PFSK-1 (cell line): ENCODE measurements at regions not wholly inside any gene's neighbourhood (a gene's known extent, or its start where the extent isn't known, plus 50 kb on each side); places are given as distances from the start of the nearest gene placed in this dataset.

Source experiments
- FOXP2 ChIP-seq: optimal IDR thresholded peaks from 2 replicates; pipeline ENCODE3; 2011; ENCODE audit warnings: borderline replicate concordance, control low read depth, inconsistent platforms; ENCODE audit not compliant: insufficient read depth; ENCODE audit errors: extremely low read length, extremely low read depth
- POLR2AphosphoS5 ChIP-seq: IDR thresholded peaks from 2 replicates; pipeline ENCODE4 v1.6.1; 2012; ENCODE audit warnings: low read depth, mild to moderate bottlenecking, control low read depth, low read length, moderate library complexity
- SIN3A ChIP-seq: IDR thresholded peaks from 2 replicates; pipeline ENCODE4 v1.6.1; 2012; ENCODE audit warnings: mild to moderate bottlenecking, low read length, moderate library complexity, borderline replicate concordance; ENCODE audit not compliant: insufficient read depth
- TAF1 ChIP-seq: IDR thresholded peaks from 2 replicates; pipeline ENCODE4 v1.6.1; 2012; ENCODE audit warnings: low read length, control low read depth, borderline replicate concordance; ENCODE audit not compliant: insufficient read depth
- TF ChIP-seq, protein P1 (sequence below), 2 experiments: IDR thresholded peaks; 2 replicates each; pipeline versions ENCODE4 v1.6.1 to v1.8.0; 2011 to 2012; ENCODE audit warnings: low read depth in 2 of 2, low read length in 2 of 2, control low read depth in 1 of 2, inconsistent platforms in 1 of 2, mild to moderate bottlenecking in 1 of 2, moderate library complexity in 1 of 2; ENCODE audit not compliant: insufficient read depth in 1 of 2

DNA sequence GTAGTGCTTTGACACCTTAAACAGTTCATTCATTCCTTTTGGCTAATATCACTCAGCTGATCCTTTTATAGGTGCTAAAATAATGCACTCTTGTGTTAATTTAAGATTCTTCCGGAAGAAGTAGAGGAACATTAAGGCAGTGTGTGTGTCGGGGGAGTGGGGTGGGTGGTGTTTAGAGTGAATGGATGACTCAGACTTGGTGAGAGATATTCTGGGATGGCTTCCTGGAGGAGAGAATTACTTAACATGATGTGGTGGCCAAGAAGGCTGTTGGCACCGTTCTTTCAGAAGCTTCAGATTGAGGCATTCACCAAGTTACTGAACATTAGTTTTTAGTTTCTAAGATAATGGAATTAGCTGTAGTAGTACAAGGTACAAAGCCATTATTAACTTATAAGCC, 125.6 kb upstream of the ROPN1 start:
- no peak for TF ChIP-seq POLR2AphosphoS5
- TF ChIP-seq TAF1 = no peak
- TF ChIP-seq SIN3A = no peak

DNA sequence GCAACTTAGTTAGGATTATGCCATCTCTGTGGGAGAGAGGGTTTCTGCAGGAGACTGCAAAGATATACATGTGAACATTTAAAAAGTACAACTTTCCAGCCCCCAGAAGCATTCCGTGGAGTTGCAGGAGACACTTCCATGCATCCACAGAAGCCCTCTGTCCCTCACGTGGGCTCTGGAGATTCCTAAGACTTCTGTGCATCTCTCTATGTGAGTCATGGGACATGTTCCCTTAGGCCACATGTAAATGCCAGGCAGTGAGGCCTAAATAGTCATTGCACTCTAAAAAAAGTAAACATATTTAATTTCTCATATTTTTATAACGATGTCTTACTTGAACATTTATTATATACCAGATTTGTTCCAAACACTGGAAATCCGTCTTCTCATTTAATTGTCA, 126.5 kb upstream of the ROPN1 start:
- TF ChIP-seq SIN3A = no peak
- TF ChIP-seq TAF1 = no peak
- TF ChIP-seq, protein P1, sequence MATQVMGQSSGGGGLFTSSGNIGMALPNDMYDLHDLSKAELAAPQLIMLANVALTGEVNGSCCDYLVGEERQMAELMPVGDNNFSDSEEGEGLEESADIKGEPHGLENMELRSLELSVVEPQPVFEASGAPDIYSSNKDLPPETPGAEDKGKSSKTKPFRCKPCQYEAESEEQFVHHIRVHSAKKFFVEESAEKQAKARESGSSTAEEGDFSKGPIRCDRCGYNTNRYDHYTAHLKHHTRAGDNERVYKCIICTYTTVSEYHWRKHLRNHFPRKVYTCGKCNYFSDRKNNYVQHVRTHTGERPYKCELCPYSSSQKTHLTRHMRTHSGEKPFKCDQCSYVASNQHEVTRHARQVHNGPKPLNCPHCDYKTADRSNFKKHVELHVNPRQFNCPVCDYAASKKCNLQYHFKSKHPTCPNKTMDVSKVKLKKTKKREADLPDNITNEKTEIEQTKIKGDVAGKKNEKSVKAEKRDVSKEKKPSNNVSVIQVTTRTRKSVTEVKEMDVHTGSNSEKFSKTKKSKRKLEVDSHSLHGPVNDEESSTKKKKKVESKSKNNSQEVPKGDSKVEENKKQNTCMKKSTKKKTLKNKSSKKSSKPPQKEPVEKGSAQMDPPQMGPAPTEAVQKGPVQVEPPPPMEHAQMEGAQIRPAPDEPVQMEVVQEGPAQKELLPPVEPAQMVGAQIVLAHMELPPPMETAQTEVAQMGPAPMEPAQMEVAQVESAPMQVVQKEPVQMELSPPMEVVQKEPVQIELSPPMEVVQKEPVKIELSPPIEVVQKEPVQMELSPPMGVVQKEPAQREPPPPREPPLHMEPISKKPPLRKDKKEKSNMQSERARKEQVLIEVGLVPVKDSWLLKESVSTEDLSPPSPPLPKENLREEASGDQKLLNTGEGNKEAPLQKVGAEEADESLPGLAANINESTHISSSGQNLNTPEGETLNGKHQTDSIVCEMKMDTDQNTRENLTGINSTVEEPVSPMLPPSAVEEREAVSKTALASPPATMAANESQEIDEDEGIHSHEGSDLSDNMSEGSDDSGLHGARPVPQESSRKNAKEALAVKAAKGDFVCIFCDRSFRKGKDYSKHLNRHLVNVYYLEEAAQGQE (IDR thresholded peaks at IDR 0.05; ENCODE audit: insufficient read depth in 1 of 2, low read depth in 2 of 2, low read length in 2 of 2) = no peak
- no peak for TF ChIP-seq POLR2AphosphoS5
- TF ChIP-seq FOXP2 = no peak

DNA sequence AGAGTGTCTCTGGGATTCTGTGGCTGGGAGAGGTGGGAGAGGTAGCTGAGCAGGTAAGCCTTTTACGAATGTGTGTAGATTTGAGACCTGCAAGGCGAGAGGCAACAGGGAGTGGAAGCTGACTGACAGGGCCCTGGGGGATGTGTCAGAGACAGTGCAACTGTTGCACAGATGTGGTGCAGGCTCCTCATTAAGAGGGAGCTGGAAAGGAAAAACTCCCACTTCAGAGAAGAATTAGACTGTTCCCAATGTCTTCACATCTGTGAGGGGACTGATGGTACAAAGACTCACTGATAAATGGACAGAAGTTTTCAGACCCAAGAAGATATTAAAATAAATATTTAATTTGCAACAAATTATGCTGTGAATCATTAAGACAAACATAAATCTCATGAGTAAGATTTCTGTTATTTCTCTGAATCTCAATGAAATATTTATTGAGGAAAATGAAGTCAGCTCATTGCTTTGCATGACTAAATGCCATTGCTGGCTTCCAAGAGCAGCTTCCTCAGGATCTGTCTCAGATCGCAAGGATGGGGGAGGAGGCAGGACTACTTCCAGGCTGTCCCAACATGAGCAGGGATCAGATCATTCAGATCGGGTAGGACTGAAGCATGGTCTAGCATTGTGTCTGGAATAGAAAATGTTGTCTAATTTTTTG, 127.3 kb upstream of the ROPN1 start:
- TF ChIP-seq, protein P1 (IDR thresholded peaks at IDR 0.05; ENCODE audit: insufficient read depth in 1 of 2, low read depth in 2 of 2, low read length in 2 of 2) = no peak
- TF ChIP-seq TAF1 (no peak), FOXP2 (no peak), SIN3A (no peak), POLR2AphosphoS5 (no peak)

DNA sequence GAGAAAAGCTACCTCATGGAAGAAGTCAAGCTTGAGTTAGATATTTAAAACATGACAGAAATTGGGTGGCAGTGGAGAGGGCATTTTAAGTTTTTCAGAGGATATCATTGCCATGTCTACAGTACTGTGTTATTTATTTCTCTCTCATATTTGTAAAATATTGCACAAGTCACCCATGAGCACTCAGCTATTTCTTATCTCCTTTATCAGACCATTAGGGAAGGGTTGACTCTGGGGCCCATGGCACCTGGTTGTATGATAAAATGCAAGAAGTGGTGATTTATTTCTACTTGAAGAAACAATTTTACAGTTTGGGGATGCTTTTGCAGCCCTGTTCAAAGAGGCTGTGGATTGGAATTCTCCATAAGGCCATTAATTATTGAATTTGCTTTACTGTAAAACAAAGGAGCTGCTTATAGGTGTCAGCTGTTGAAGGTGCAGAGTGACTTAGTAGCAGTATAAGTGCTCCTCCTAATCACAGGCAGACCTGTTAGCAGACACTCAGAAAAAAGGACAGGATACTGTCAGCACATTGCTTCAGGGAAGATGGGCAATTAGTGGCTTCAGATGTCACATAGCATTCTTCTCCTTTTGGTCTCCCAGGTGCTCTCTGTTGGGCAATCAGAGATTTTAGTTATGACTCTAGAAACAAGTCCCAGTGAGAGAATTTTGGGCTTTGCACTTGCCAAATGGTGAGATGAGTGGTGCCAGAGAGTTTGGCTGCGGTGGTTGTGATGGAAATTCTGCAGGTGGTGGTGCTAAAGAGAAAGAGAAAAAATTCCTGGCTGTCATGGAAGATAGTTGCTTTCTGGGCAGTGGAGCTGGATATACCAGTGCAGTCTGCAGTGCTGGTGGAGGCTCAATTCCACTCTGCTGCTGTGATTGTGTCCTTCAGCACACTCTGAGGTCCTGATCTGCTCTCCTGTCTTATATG, 129.7 kb upstream of the ROPN1 start:
- TF ChIP-seq TAF1 (no peak), POLR2AphosphoS5 (no peak), SIN3A (no peak), FOXP2 (no peak)
- TF ChIP-seq, protein P1 (IDR thresholded peaks at IDR 0.05; ENCODE audit: insufficient read depth in 1 of 2, low read depth in 2 of 2, low read length in 2 of 2) = no peak

DNA sequence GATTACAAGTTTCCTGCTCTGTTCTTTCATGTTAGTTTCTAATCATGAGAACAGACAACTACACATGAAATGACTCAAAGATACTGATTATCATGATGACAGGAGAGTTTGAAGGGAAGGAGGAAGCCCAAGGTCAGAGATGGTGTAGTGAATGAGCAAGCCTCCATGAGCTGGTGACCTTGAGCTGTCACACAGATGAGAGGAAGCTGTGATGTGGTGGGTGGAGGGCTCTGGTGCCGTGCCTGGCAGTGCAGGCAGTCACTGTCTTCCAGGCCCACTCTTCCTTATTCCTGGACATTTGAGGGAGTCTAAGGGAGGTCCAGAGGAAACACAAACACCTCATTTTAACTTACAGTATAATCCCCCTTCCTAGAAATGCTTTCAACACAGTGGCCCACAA, 133.4 kb upstream of the ROPN1 start:
- no peak for TF ChIP-seq POLR2AphosphoS5
- TF ChIP-seq SIN3A = no peak
- TF ChIP-seq, protein P1 (IDR thresholded peaks at IDR 0.05; ENCODE audit: insufficient read depth in 1 of 2, low read depth in 2 of 2, low read length in 2 of 2) = no peak
- TF ChIP-seq FOXP2 = no peak
- TF ChIP-seq TAF1 = no peak
